HG03571 (cell line): ENCODE measurements at regions not wholly inside any gene's neighbourhood (a gene's known extent, or its start where the extent isn't known, plus 50 kb on each side); places are given as distances from the start of the nearest gene placed in this dataset.
"Not testable (repeated sequence)": the region's sequence is repeated elsewhere in the genome, so short reads cannot be mapped to it uniquely, and the experiment has no call there.

Experiments
- ATAC-seq: cut with Tn5 transposase; IDR thresholded peaks from one replicate; pipeline ENCODE4 v1.9.1; 2021; ENCODE audit not compliant: unreplicated experiment

GRCh38 chr2:133624551-133624950, 56.3 kb upstream of the NCKAP5 start:
- ATAC-seq, result no peak

GRCh38 chr2:133627741-133628140, 59.5 kb upstream of the NCKAP5 start:
- no peak for ATAC-seq

GRCh38 chr2:133633309-133633708, 65.0 kb upstream of the NCKAP5 start:
- no peak for ATAC-seq

GRCh38 chr2:133633881-133634409, 65.7 kb upstream of the NCKAP5 start:
- ATAC-seq, result no peak

GRCh38 chr2:133635131-133635530, 66.9 kb upstream of the NCKAP5 start:
- no peak for ATAC-seq

- ATAC-seq, result no peak
These were observed 68.0 kb upstream of the NCKAP5 start for GRCh38 chr2:133636287-133636686.

- ATAC-seq, result no peak
These were observed 71.8 kb upstream of the NCKAP5 start for GRCh38 chr2:133640103-133640502.

- ATAC-seq, result no peak
These were observed 73.2 kb upstream of the NCKAP5 start for GRCh38 chr2:133641497-133641896.

GRCh38 chr2:133641942-133642725, 73.9 kb upstream of the NCKAP5 start:
- no peak for ATAC-seq

- ATAC-seq, result no peak
These were observed 74.5 kb upstream of the NCKAP5 start for GRCh38 chr2:133642791-133643191.

- ATAC-seq, result no peak
These were observed 75.6 kb upstream of the NCKAP5 start for GRCh38 chr2:133643863-133644262.

- ATAC-seq, result no peak
These were observed 76.6 kb upstream of the NCKAP5 start for GRCh38 chr2:133644846-133645245.

- ATAC-seq, result not testable (repeated sequence)
These were observed 79.1 kb upstream of the NCKAP5 start for GRCh38 chr2:133647386-133647785.

- no peak for ATAC-seq
These were observed 83.6 kb upstream of the NCKAP5 start for GRCh38 chr2:133651861-133652260.

- ATAC-seq, result no peak
These were observed 84.1 kb upstream of the NCKAP5 start for GRCh38 chr2:133652398-133652797.

GRCh38 chr2:133653056-133653455, 84.8 kb upstream of the NCKAP5 start:
- no peak for ATAC-seq

GRCh38 chr2:133654949-133655348, 86.7 kb upstream of the NCKAP5 start:
- ATAC-seq, result no peak

GRCh38 chr2:133655610-133656009, 87.3 kb upstream of the NCKAP5 start:
- ATAC-seq, result no peak

- ATAC-seq, result no peak
These were observed 89.3 kb upstream of the NCKAP5 start for GRCh38 chr2:133657591-133657990.

GRCh38 chr2:133658020-133658903, 90.0 kb upstream of the NCKAP5 start:
- ATAC-seq, result no peak

- ATAC-seq, result no peak
These were observed 92.2 kb upstream of the NCKAP5 start for GRCh38 chr2:133660510-133660909.

GRCh38 chr2:133661392-133661791, 93.1 kb upstream of the NCKAP5 start:
- no peak for ATAC-seq
